ENCODE measurements at regions not wholly inside any gene's neighbourhood (a gene's known extent, or its start where the extent isn't known, plus 50 kb on each side); places are given as distances from the start of the nearest gene placed in this dataset.

DNA sequence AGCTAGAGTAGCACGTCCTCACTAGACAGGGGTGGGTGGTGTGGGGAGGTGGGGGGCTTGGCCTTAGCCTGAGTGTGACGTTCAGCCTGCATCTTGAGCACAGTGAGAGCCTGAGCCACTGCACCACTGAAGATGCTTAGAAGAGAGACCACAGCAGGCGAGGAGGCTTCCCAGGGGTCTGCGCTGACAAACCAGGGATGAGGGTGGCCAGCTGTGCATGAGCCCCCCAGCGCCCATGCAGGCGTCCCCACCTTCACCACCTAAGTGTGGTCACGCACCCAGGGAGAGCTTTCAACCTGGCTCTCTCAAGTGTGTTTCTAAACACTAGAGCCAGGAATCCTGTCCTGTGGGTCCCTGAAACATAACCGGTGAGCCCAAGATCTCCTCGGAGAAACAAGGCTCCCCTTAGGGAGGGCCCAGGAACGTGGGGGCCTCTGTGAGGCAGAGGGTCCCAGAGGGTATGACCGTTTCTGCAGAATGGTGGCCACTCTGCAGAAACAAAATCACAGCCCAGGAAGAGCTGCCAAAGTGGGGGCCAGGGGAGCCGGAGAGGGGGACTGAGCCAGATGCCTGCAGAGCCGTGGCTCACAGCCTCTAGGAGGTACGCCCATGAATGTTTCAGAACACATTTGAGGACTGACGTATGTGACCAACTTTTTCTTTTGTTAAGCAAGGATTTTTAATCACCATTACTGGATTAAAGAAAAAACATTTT lies 85.2 kb upstream of the INSIG1 start:
- no peak for DNase-seq
- Histone ChIP-seq H3K4me1 (peaks cover 0 to 20% (median 0%) of the 10 kb centered on the region in 3 donors), H3K4me3 (no peak overlapping the region), H3K36me3 (no peaks in the 10 kb centered on the region), H3K27ac (no peak overlapping the region), H3K27me3 (peaks cover 0 to 87% (median 1%) of the 10 kb centered on the region in 4 donors), H3K9me3 (no peaks in the 10 kb centered on the region)
- TF ChIP-seq, protein P1, sequence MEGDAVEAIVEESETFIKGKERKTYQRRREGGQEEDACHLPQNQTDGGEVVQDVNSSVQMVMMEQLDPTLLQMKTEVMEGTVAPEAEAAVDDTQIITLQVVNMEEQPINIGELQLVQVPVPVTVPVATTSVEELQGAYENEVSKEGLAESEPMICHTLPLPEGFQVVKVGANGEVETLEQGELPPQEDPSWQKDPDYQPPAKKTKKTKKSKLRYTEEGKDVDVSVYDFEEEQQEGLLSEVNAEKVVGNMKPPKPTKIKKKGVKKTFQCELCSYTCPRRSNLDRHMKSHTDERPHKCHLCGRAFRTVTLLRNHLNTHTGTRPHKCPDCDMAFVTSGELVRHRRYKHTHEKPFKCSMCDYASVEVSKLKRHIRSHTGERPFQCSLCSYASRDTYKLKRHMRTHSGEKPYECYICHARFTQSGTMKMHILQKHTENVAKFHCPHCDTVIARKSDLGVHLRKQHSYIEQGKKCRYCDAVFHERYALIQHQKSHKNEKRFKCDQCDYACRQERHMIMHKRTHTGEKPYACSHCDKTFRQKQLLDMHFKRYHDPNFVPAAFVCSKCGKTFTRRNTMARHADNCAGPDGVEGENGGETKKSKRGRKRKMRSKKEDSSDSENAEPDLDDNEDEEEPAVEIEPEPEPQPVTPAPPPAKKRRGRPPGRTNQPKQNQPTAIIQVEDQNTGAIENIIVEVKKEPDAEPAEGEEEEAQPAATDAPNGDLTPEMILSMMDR (IDR thresholded peaks at IDR 0.05): no peak
- TF ChIP-seq POLR2A (IDR thresholded peaks at IDR 0.05): no peak
- WGBS, 2 donors: 75 to 78% methylated on average over 9 to 14 of the region's 15 CpGs
- intact Hi-C loops (cut with DNase I): no loop called here

DNA sequence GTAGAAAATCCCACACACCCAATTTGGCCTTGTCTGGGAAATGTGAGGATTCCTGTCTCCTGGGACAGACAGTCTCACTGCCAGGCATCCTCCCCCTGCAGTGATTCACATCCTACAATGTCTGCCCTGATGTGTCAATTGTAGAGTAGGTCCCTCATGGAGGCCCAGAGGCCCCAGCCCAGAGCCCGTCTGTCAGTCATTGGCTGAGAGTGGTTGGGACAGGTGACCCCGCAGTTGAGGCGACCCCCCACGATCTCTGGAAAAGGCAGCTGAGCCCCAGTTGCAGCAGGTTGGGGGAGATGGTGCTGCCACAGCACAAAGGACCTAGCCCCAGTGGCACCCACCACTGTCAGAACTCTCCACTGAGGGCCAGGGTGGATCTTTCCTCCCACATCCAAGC lies 84.3 kb upstream of the INSIG1 start:
- 76 to 100% methylated on average over 1 to 3 of the region's 4 CpGs for WGBS, 2 donors
- Histone ChIP-seq H3K27ac (no peak overlapping the region), H3K27me3 (peaks cover 0 to 96% (median 1%) of the 10 kb centered on the region in 4 donors), H3K36me3 (no peaks in the 10 kb centered on the region), H3K4me1 (peaks cover 0 to 20% (median 0%) of the 10 kb centered on the region in 3 donors), H3K4me3 (no peak overlapping the region), H3K9me3 (no peaks in the 10 kb centered on the region)
- no peak for TF ChIP-seq POLR2A (IDR thresholded peaks at IDR 0.05)
- TF ChIP-seq, protein P1 (IDR thresholded peaks at IDR 0.05): no peak
- no peak for DNase-seq
- intact Hi-C loops (cut with DNase I): no loop called here

DNA sequence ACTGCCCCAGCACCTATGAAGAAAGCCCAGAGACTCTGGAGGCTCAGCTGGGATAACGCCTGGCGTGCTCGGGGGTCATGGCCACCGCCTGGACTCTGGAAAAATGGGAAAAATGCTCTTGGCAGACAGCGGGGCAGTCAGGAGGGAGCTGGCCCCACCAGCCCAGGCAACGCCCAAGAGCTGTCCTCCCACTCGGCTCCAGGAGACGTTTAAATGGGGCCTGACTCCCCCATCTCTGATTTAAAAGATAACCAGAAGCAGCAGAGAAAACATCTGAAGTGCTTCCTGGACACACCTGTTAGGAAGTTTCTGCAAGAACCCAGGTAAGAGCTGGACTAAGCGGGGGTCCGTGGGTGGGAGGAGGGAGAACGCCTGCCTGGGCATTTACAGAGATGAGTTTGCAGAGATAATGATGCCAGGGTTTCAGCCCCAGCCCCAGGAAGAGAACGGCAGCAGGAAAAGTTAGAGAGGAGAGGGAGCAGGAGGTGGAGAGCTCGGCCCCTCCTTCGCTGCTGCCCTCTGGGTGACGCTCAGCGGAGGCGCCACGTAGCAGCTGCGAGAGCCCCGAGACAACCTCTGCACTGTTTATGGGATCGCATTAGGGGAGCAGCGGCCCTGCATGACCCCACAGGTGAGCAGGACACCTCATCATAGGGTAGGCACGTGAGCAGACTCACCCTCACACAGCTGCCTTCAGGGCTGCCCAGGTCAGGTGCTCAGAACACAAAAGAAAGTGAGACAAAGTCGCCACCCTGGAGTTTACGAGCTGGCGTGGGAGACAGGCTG lies 83.5 kb upstream of the INSIG1 start:
- Histone ChIP-seq H3K9me3 (no peaks in the 10 kb centered on the region), H3K36me3 (no peaks in the 10 kb centered on the region), H3K4me1 (peaks cover 0 to 20% (median 0%) of the 10 kb centered on the region in 3 donors), H3K4me3 (peak overlapping the region in 3 of 4 donors; percentile 11 to 47 (median 13)), H3K27ac (no peak overlapping the region), H3K27me3 (peaks cover 0 to 100% (median 1%) of the 10 kb centered on the region in 4 donors)
- intact Hi-C loops (cut with DNase I): no loop called here
- TF ChIP-seq POLR2A (IDR thresholded peaks at IDR 0.05): no peak
- TF ChIP-seq, protein P1 (IDR thresholded peaks at IDR 0.05): no peak
- DNase-seq: no peak
- whole genome bisulfite sequencing, 2 donors: 27 to 39% methylated on average over 16 to 25 of the region's 26 CpGs

DNA sequence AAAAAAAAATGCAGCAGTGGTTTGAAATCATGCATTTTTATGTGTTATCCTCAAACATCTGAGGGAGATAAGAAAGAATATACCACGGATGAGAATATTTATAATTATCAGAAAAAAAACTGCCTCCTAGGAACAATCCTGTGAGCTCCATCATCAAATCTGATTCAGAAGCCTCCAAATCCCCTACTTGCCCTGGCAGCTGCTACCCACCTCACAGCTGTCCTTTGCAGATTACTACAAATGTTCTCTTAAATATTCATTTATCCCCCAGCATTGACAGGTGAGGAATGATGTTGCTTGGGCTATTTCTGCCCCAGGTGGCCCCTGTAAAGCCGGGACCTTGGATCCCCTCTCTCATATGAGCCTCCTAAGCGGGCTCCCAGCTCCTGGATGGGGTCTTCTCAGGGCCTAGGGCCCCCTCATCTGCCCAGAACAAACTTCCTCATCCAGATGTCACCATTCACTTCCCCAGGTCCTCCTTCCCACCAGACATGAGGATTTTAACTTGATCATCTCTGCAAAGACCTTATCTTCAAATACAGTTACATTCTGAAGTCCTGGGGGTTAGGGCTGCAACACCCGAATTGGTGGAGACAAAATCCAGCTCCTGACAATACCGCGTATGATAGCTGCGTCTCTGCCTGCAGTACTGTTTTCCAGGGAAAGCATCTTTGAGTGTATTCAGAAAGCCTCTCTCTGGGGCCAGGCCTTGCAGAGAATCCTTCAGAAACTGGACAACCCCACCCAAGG lies 81.9 kb upstream of the INSIG1 start:
- intact Hi-C loops (cut with DNase I): no loop called here
- DNase-seq: no peak
- TF ChIP-seq POLR2A (IDR thresholded peaks at IDR 0.05): no peak
- TF ChIP-seq, protein P1 (IDR thresholded peaks at IDR 0.05): no peak
- Histone ChIP-seq H3K4me3 (no peak overlapping the region), H3K9me3 (no peaks in the 10 kb centered on the region), H3K36me3 (no peaks in the 10 kb centered on the region), H3K4me1 (peaks cover 0 to 12% (median 0%) of the 10 kb centered on the region in 3 donors), H3K27ac (no peak overlapping the region), H3K27me3 (peaks cover 0 to 97% (median 1%) of the 10 kb centered on the region in 4 donors)
- WGBS, 2 donors: 68 to 69% methylated on average over 7 of the region's 7 CpGs

All from esophagus squamous epithelium (tissue), 5 donors.